Peyer's patch (tissue), 4 donors: ENCODE measurements at regions not wholly inside any gene's neighbourhood (a gene's known extent, or its start where the extent isn't known, plus 50 kb on each side); places are given as distances from the start of the nearest gene placed in this dataset.

Source experiments
- DNase-seq, 3 donors: peaks; one replicate each; pipeline ENCODE4 v3.0.0-alpha.2; 2017 to 2019
- H3K27ac ChIP-seq, 4 donors: fragments of 200-600 bp; sonication (generic); one replicate each; pipeline ENCODE4 v1.5.1; 2016 to 2019
- H3K27me3 ChIP-seq, 2 donors: fragments of 200-600 bp; sonication (generic); one replicate each; pipeline ENCODE4 v1.5.1; 2019
- H3K36me3 ChIP-seq, 3 donors: fragments of 200-600 bp; sonication (generic); one replicate each; pipeline ENCODE4 v1.5.1; 2016 to 2019
- H3K4me1 ChIP-seq, 4 donors: fragments of 200-600 bp; sonication (generic); one replicate each; pipeline ENCODE4 v1.5.1; 2016 to 2019
- H3K4me3 ChIP-seq, 4 donors: fragments of 200-600 bp; sonication (generic); 1 replicate in 3 of 4; 2 replicates in 1 of 4; pipeline ENCODE4 v1.5.1; 2016 to 2019; ENCODE audit warnings: mild to moderate bottlenecking in 1 of 4
- H3K9me3 ChIP-seq, 4 donors: fragments of 200-600 bp; sonication (generic); one replicate each; pipeline ENCODE4 v1.5.1; 2016 to 2019; ENCODE audit warnings: mild to moderate bottlenecking in 1 of 4
- POLR2A ChIP-seq, 2 donors: fragments of 450-650 bp; IDR thresholded peaks; one replicate each; pipeline ENCODE4 v1.5.1; 2017; ENCODE audit warnings: antibody characterized with exemption in 2 of 2, mild to moderate bottlenecking in 2 of 2, moderate library complexity in 2 of 2
- TF ChIP-seq, protein P1 (sequence below), 6 experiments: fragments of 450-650 bp in 4 of 6; fragments of 200-600 bp in 2 of 6; sonication (generic) in 1 of 6; IDR thresholded peaks; one replicate each; pipeline ENCODE4 v1.5.1; 2017 to 2019; ENCODE audit warnings: antibody characterized with exemption in 6 of 6, mild to moderate bottlenecking in 3 of 6, moderate library complexity in 1 of 6

DNA sequence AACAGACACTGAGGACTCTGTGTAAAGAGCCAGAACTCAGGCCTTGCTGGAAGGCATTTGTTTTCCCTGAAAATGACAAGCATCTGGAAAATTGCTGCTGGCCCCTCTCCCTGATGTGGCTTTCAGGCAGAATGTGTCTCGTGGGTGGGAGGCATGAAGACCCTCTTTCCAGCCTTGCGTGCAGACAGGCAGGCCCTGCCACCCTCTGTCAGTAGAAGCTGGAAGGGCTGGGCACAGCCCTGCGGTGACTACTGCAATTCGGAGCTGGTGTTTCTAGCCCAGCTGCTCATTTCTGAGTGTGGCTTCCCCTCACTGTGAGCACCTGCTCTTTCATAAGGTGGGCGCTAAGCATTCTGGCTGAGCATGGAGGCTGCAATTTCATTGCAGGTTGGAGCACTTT is 349.9 kb downstream of the PTPRU start:
- H3K4me1 ChIP-seq, result no peaks in the 10 kb centered on the region
- no peak overlapping the region for H3K4me3 ChIP-seq
- TF ChIP-seq, protein P1, sequence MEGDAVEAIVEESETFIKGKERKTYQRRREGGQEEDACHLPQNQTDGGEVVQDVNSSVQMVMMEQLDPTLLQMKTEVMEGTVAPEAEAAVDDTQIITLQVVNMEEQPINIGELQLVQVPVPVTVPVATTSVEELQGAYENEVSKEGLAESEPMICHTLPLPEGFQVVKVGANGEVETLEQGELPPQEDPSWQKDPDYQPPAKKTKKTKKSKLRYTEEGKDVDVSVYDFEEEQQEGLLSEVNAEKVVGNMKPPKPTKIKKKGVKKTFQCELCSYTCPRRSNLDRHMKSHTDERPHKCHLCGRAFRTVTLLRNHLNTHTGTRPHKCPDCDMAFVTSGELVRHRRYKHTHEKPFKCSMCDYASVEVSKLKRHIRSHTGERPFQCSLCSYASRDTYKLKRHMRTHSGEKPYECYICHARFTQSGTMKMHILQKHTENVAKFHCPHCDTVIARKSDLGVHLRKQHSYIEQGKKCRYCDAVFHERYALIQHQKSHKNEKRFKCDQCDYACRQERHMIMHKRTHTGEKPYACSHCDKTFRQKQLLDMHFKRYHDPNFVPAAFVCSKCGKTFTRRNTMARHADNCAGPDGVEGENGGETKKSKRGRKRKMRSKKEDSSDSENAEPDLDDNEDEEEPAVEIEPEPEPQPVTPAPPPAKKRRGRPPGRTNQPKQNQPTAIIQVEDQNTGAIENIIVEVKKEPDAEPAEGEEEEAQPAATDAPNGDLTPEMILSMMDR (IDR thresholded peaks at IDR 0.05), result no peak
- TF ChIP-seq POLR2A (IDR thresholded peaks at IDR 0.05), result no peak
- DNase-seq, result no peak
- no peak overlapping the region for H3K27ac ChIP-seq
- H3K36me3 ChIP-seq, result no peaks in the 10 kb centered on the region
- H3K27me3 ChIP-seq, result no peaks in the 10 kb centered on the region
- no peaks in the 10 kb centered on the region for H3K9me3 ChIP-seq

DNA sequence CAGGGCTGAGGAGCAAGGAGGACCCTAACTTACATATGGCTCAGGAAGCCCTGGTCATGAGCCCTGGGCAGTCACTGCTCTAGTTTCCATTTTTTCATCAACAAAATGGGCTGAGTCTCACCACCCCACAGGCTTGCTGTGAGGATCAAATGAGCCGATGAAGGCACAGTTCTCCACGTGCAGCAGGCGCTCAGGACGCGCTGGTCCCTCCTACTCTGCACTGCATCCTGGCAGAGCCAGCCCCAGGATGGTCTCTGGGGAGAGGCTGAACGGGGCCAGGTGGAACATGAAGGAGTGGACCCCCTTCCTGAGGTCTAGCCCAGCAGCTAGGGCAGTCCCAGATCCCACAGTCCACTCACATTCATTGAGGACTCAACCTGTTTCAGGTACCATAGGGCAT is 349.3 kb downstream of the PTPRU start:
- no peak overlapping the region for H3K4me3 ChIP-seq
- H3K9me3 ChIP-seq, result no peaks in the 10 kb centered on the region
- H3K36me3 ChIP-seq, result no peaks in the 10 kb centered on the region
- TF ChIP-seq POLR2A (IDR thresholded peaks at IDR 0.05), result no peak
- TF ChIP-seq, protein P1 (IDR thresholded peaks at IDR 0.05), result no peak
- no peak overlapping the region for H3K27ac ChIP-seq
- no peak for DNase-seq
- no peaks in the 10 kb centered on the region for H3K27me3 ChIP-seq
- no peaks in the 10 kb centered on the region for H3K4me1 ChIP-seq

- Histone ChIP-seq H3K36me3 (no peaks in the 10 kb centered on the region), H3K4me1 (no peaks in the 10 kb centered on the region), H3K27ac (no peak overlapping the region), H3K9me3 (no peaks in the 10 kb centered on the region), H3K4me3 (no peak overlapping the region), H3K27me3 (no peaks in the 10 kb centered on the region)
- no peak for DNase-seq
- TF ChIP-seq, protein P1 (IDR thresholded peaks at IDR 0.05), result no peak
- TF ChIP-seq POLR2A (IDR thresholded peaks at IDR 0.05), result no peak
Measured at GRCh38 chr1:29585201-29585600, 348.9 kb downstream of the PTPRU start.

DNA sequence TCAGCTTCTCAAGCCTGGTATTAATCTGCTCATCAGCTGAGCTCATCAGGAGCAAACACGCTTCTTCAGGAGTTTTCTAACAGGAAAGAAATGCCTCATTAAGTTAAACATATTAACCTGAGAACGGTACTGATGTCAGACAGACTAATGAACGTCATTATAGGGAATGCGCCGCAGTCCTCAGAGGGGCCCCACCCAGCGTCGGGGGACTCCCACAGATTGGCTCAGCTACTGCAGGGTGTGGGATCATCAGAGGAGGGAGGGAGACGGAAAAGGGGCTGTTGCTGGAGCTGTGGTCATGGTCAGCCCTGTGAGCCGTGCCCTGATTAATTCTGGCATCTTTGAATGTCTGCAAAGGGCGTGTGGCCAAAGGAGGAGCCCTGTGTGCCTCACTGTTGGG is 348.5 kb downstream of the PTPRU start:
- H3K9me3 ChIP-seq, result no peaks in the 10 kb centered on the region
- H3K4me3 ChIP-seq, result no peak overlapping the region
- H3K4me1 ChIP-seq, result no peaks in the 10 kb centered on the region
- no peaks in the 10 kb centered on the region for H3K27me3 ChIP-seq
- TF ChIP-seq, protein P1 (IDR thresholded peaks at IDR 0.05), result no peak
- TF ChIP-seq POLR2A (IDR thresholded peaks at IDR 0.05), result no peak
- no peaks in the 10 kb centered on the region for H3K36me3 ChIP-seq
- no peak for DNase-seq
- no peak overlapping the region for H3K27ac ChIP-seq

DNA sequence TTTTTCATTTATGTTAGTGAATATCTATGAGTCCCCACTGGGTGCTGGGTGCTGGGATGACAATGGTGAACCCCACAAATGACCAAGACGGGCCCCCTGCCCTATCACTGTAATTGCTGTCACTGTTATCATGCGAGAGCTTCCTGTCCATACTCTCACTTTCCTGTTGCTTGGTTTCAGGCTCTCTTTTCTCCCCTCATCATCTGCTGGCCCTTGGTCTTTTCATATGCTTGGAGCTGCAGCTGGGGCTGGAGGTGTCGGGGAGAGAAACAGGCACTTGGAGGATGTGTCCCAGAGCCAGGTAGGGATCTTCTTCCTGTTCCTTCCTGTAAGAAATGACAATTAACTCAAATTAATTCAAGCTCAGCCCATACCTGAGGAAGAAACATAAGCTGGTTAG is 348.0 kb downstream of the PTPRU start:
- Histone ChIP-seq H3K9me3 (no peaks in the 10 kb centered on the region), H3K27me3 (no peaks in the 10 kb centered on the region), H3K4me3 (no peak overlapping the region), H3K36me3 (no peaks in the 10 kb centered on the region), H3K27ac (no peak overlapping the region), H3K4me1 (no peaks in the 10 kb centered on the region)
- TF ChIP-seq POLR2A (IDR thresholded peaks at IDR 0.05), result no peak
- TF ChIP-seq, protein P1 (IDR thresholded peaks at IDR 0.05), result no peak
- DNase-seq, result no peak

DNA sequence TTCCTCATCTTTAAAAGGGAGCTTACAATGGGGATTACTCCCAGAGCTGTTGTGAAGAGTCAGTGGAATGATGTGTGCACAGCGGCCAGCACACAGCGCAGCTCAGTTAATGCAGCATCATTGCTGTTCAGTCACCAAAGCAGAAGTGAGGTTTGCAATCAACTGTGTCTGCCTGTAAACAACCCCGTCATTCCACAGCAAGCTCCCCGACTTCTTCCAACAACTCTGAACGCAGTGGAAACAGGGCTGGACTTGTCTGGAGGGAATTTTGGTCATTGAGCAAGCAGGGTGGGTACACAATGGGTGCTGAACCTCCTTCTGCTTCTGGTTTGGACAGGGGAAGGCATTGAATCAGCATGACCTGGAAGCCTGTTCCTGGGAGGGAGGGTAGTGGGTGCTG is 347.4 kb downstream of the PTPRU start:
- no peaks in the 10 kb centered on the region for H3K36me3 ChIP-seq
- no peaks in the 10 kb centered on the region for H3K4me1 ChIP-seq
- TF ChIP-seq, protein P1 (IDR thresholded peaks at IDR 0.05), result no peak
- TF ChIP-seq POLR2A (IDR thresholded peaks at IDR 0.05), result no peak
- no peak overlapping the region for H3K4me3 ChIP-seq
- no peak for DNase-seq
- no peaks in the 10 kb centered on the region for H3K27me3 ChIP-seq
- no peak overlapping the region for H3K27ac ChIP-seq
- no peaks in the 10 kb centered on the region for H3K9me3 ChIP-seq
